ENCODE measurements at regions not wholly inside any gene's neighbourhood (a gene's known extent, or its start where the extent isn't known, plus 50 kb on each side); places are given as distances from the start of the nearest gene placed in this dataset.

- in situ Hi-C loops (cut with MboI; ENCODE audit: low pct_unique_long_range_greater_than_20kb, low sequenced_read_pairs, unreplicated experiment): no loop called here
- no peak for TF ChIP-seq CTCF (IDR thresholded peaks at IDR 0.05; ENCODE audit: extremely low read depth, insufficient read depth, missing control alignments)
- no peak for DNase-seq (ENCODE audit: low spot score)
Observed at GRCh38 chr14:71541271-71541670, 391.0 kb upstream of the RGS6 start.

- TF ChIP-seq CTCF (IDR thresholded peaks at IDR 0.05; ENCODE audit: extremely low read depth, insufficient read depth, missing control alignments): no peak
- in situ Hi-C loops (cut with MboI; ENCODE audit: low pct_unique_long_range_greater_than_20kb, low sequenced_read_pairs, unreplicated experiment): no loop called here
- DNase-seq (ENCODE audit: low spot score): no peak
Observed at GRCh38 chr14:71541973-71542690, 390.1 kb upstream of the RGS6 start.

- in situ Hi-C loops (cut with MboI; ENCODE audit: low pct_unique_long_range_greater_than_20kb, low sequenced_read_pairs, unreplicated experiment): no loop called here
- TF ChIP-seq CTCF (IDR thresholded peaks at IDR 0.05; ENCODE audit: extremely low read depth, insufficient read depth, missing control alignments): no peak
- no peak for DNase-seq (ENCODE audit: low spot score)
Observed at GRCh38 chr14:71549421-71550050, 382.7 kb upstream of the RGS6 start.

- no peak for TF ChIP-seq CTCF (IDR thresholded peaks at IDR 0.05; ENCODE audit: extremely low read depth, insufficient read depth, missing control alignments)
- in situ Hi-C loops (cut with MboI; ENCODE audit: low pct_unique_long_range_greater_than_20kb, low sequenced_read_pairs, unreplicated experiment): no loop called here
- peak; percentile 17 for DNase-seq (ENCODE audit: low spot score)
Observed at GRCh38 chr14:71550367-71550766, 381.9 kb upstream of the RGS6 start.

- TF ChIP-seq CTCF (IDR thresholded peaks at IDR 0.05; ENCODE audit: extremely low read depth, insufficient read depth, missing control alignments): no peak
- in situ Hi-C loops (cut with MboI; ENCODE audit: low pct_unique_long_range_greater_than_20kb, low sequenced_read_pairs, unreplicated experiment): no loop called here
- no peak for DNase-seq (ENCODE audit: low spot score)
Observed at GRCh38 chr14:71551291-71551950, 380.8 kb upstream of the RGS6 start.

- in situ Hi-C loops (cut with MboI; ENCODE audit: low pct_unique_long_range_greater_than_20kb, low sequenced_read_pairs, unreplicated experiment): no loop called here
- DNase-seq (ENCODE audit: low spot score): no peak
- no peak for TF ChIP-seq CTCF (IDR thresholded peaks at IDR 0.05; ENCODE audit: extremely low read depth, insufficient read depth, missing control alignments)
Observed at GRCh38 chr14:71552809-71553208, 379.4 kb upstream of the RGS6 start.
